ENCODE measurements at regions not wholly inside any gene's neighbourhood (a gene's known extent, or its start where the extent isn't known, plus 50 kb on each side); places are given as distances from the start of the nearest gene placed in this dataset.

- Histone ChIP-seq H3K27me3 (ENCODE audit: control insufficient read depth, low read length) (no peaks in the 10 kb centered on the region), H3K4me3 (ENCODE audit: low read length) (no peak overlapping the region), H3K79me2 (ENCODE audit: control insufficient read depth, low read length) (peaks cover 82% of the 10 kb centered on the region), H4K20me1 (ENCODE audit: control insufficient read depth, insufficient read depth, low read depth, low read length) (peaks cover 7% of the 10 kb centered on the region; the same call in 1 of the 2 replicates), H3K4me1 (ENCODE audit: control insufficient read depth, low read length) (peaks cover 19% of the 10 kb centered on the region), H3K27ac (ENCODE audit: low read depth, low read length) (no peak overlapping the region), H3K9me2 (replicated peaks; ENCODE audit: control insufficient read depth, low read length) (no peaks in the 10 kb centered on the region), H3F3A (ENCODE audit: control insufficient read depth, insufficient read depth) (no peaks in the 10 kb centered on the region), H3K36me3 (ENCODE audit: control insufficient read depth, low read length) (peaks cover 3% of the 10 kb centered on the region; the same call in 1 of the 2 replicates), H3K9me3 (ENCODE audit: control insufficient read depth, insufficient read depth, low read length) (no peaks in the 10 kb centered on the region), H3K4me2 (ENCODE audit: low read length) (no peak overlapping the region)
- TF ChIP-seq EZH2phosphoT487 (IDR thresholded peaks at IDR 0.05; ENCODE audit: borderline replicate concordance, low read length) (no peak), CTCF (IDR thresholded peaks at IDR 0.05; ENCODE audit: low read depth, low read length, poor library complexity, severe bottlenecking) (no peak)
These were observed 104.0 kb upstream of the MGAT5 start for GRCh38 chr2:134149904-134150303.

- H3K4me3 ChIP-seq (ENCODE audit: low read length), result no peak overlapping the region
- peaks cover 7% of the 10 kb centered on the region; the same call in 1 of the 2 replicates for H4K20me1 ChIP-seq (ENCODE audit: control insufficient read depth, insufficient read depth, low read depth, low read length)
- peaks cover 83% of the 10 kb centered on the region for H3K79me2 ChIP-seq (ENCODE audit: control insufficient read depth, low read length)
- H3K36me3 ChIP-seq (ENCODE audit: control insufficient read depth, low read length), result peaks cover 3% of the 10 kb centered on the region; the same call in 1 of the 2 replicates
- no peak overlapping the region for H3K27ac ChIP-seq (ENCODE audit: low read depth, low read length)
- no peak overlapping the region for H3K4me2 ChIP-seq (ENCODE audit: low read length)
- H3K9me2 ChIP-seq (replicated peaks; ENCODE audit: control insufficient read depth, low read length), result no peaks in the 10 kb centered on the region
- H3K4me1 ChIP-seq (ENCODE audit: control insufficient read depth, low read length), result peaks cover 27% of the 10 kb centered on the region
- H3K9me3 ChIP-seq (ENCODE audit: control insufficient read depth, insufficient read depth, low read length), result no peaks in the 10 kb centered on the region
- H3K27me3 ChIP-seq (ENCODE audit: control insufficient read depth, low read length), result no peaks in the 10 kb centered on the region
- H3F3A ChIP-seq (ENCODE audit: control insufficient read depth, insufficient read depth), result no peaks in the 10 kb centered on the region
- TF ChIP-seq EZH2phosphoT487 (IDR thresholded peaks at IDR 0.05; ENCODE audit: borderline replicate concordance, low read length), result no peak
- no peak for TF ChIP-seq CTCF (IDR thresholded peaks at IDR 0.05; ENCODE audit: low read depth, low read length, poor library complexity, severe bottlenecking)
These were observed 103.1 kb upstream of the MGAT5 start for GRCh38 chr2:134150760-134151159.

DNA sequence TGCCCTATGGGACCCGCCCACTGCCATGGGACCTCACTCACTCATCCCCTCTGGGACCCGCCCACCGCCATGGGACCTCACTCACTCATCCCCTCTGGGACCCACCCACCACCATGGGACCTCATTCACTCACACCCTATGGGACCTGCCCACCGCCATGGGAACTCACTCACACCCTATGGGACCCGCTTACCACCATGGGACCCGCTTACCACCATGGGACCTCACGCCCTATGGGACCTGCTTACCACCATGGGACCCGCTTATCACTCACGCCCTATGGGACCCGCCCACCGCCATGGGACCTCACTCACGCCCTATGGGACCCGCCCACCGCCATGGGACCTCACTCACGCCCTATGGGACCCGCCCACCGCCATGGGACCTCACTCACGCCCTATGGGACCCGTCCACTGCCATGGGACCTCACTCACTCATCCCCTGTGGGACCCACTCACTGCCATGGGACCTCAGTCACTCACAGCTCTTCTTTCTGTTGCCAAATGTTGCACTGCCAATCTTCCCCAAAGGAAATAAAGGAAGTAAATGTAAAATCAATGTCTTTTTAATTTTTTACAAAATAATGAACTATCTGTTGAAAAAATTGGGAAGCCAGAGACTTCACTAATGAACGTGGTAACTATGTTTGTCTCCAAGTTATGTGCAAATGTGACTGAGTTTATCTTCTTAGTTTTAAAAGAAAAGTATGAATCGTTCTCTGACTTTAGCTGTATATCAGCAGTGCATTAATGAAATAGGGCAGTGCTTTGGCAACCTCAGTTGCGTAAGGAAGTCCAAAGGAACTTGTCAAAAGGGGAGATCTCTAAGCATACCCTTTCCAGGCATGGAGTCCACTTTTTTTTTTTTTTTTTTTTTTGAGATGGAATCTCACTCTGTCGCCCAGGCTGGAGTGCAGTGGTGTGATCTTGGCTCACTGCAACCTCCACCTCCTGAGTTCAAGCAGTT lies 101.5 kb upstream of the MGAT5 start:
- no peaks in the 10 kb centered on the region for H3F3A ChIP-seq (ENCODE audit: control insufficient read depth, insufficient read depth)
- no peak overlapping the region for H3K4me3 ChIP-seq (ENCODE audit: low read length)
- H3K9me3 ChIP-seq (ENCODE audit: control insufficient read depth, insufficient read depth, low read length), result no peaks in the 10 kb centered on the region
- peaks cover 29% of the 10 kb centered on the region for H3K4me1 ChIP-seq (ENCODE audit: control insufficient read depth, low read length)
- H3K79me2 ChIP-seq (ENCODE audit: control insufficient read depth, low read length), result peaks cover 82% of the 10 kb centered on the region
- peaks cover 7% of the 10 kb centered on the region; the same call in 1 of the 2 replicates for H4K20me1 ChIP-seq (ENCODE audit: control insufficient read depth, insufficient read depth, low read depth, low read length)
- H3K4me2 ChIP-seq (ENCODE audit: low read length), result no peak overlapping the region
- TF ChIP-seq EZH2phosphoT487 (IDR thresholded peaks at IDR 0.05; ENCODE audit: borderline replicate concordance, low read length) (no peak), CTCF (IDR thresholded peaks at IDR 0.05; ENCODE audit: low read depth, low read length, poor library complexity, severe bottlenecking) (no peak)
- H3K27ac ChIP-seq (ENCODE audit: low read depth, low read length), result no peak overlapping the region
- no peaks in the 10 kb centered on the region for H3K27me3 ChIP-seq (ENCODE audit: control insufficient read depth, low read length)
- H3K36me3 ChIP-seq (ENCODE audit: control insufficient read depth, low read length), result peaks cover 3% of the 10 kb centered on the region; the same call in 1 of the 2 replicates
- no peaks in the 10 kb centered on the region for H3K9me2 ChIP-seq (replicated peaks; ENCODE audit: control insufficient read depth, low read length)

Data from DOHH2 (cell line).